ENCODE measurements at regions not wholly inside any gene's neighbourhood (a gene's known extent, or its start where the extent isn't known, plus 50 kb on each side); places are given as distances from the start of the nearest gene placed in this dataset.

- no peak overlapping the region for H3K27ac ChIP-seq
- H3K36me3 ChIP-seq (replicated peaks in 1 of 2): no peaks in the 10 kb centered on the region
- DNase-seq: no peak
- H3K4me1 ChIP-seq (replicated peaks in 1 of 2): no peaks in the 10 kb centered on the region
- no peaks in the 10 kb centered on the region for H3K27me3 ChIP-seq
- intact Hi-C loops (cut with DNase I): no loop called here
- no peak overlapping the region for H3K4me3 ChIP-seq
- TF ChIP-seq CTCF (IDR thresholded peaks at IDR 0.05) (no peak), POLR2A (IDR thresholded peaks at IDR 0.05) (no peak)
- no peaks in the 10 kb centered on the region for H3K9me3 ChIP-seq (replicated peaks in 1 of 3)
- 86 to 96% (median 92%) methylated on average over 2 of the region's 2 CpGs for WGBS, 4 donors
Observed at GRCh38 chr5:164132358-164132757, 626.9 kb downstream of the MAT2B start.

- intact Hi-C loops (cut with DNase I): no loop called here
- no peaks in the 10 kb centered on the region for H3K9me3 ChIP-seq (replicated peaks in 1 of 3)
- no peak overlapping the region for H3K4me3 ChIP-seq
- H3K4me1 ChIP-seq (replicated peaks in 1 of 2): no peaks in the 10 kb centered on the region
- no peak overlapping the region for H3K27ac ChIP-seq
- no peaks in the 10 kb centered on the region for H3K36me3 ChIP-seq (replicated peaks in 1 of 2)
- no peak for TF ChIP-seq CTCF (IDR thresholded peaks at IDR 0.05)
- TF ChIP-seq POLR2A (IDR thresholded peaks at IDR 0.05): no peak
- H3K27me3 ChIP-seq: no peaks in the 10 kb centered on the region
- DNase-seq: no peak
- 85 to 97% (median 91%) methylated on average over 5 to 8 of the region's 8 CpGs for WGBS, 4 donors
Observed at GRCh38 chr5:164137095-164137494, 631.7 kb downstream of the MAT2B start.

GRCh38 chr5:164139423-164139822 lies 634.0 kb downstream of the MAT2B start:
- no peak for DNase-seq
- H3K36me3 ChIP-seq (replicated peaks in 1 of 2): no peaks in the 10 kb centered on the region
- no peak overlapping the region for H3K4me3 ChIP-seq
- H3K27me3 ChIP-seq: no peaks in the 10 kb centered on the region
- H3K9me3 ChIP-seq (replicated peaks in 1 of 3): no peaks in the 10 kb centered on the region
- intact Hi-C loops (cut with DNase I): no loop called here
- H3K27ac ChIP-seq: no peak overlapping the region
- TF ChIP-seq POLR2A (IDR thresholded peaks at IDR 0.05) (no peak), CTCF (IDR thresholded peaks at IDR 0.05) (no peak)
- H3K4me1 ChIP-seq (replicated peaks in 1 of 2): no peaks in the 10 kb centered on the region
- WGBS, 4 donors: 78 to 85% (median 84%) methylated on average over 2 of the region's 2 CpGs

- TF ChIP-seq POLR2A (IDR thresholded peaks at IDR 0.05) (no peak), CTCF (IDR thresholded peaks at IDR 0.05) (no peak)
- no peaks in the 10 kb centered on the region for H3K36me3 ChIP-seq (replicated peaks in 1 of 2)
- H3K9me3 ChIP-seq (replicated peaks in 1 of 3): peaks cover 0 to 5% (median 0%) of the 10 kb centered on the region in 3 donors
- H3K4me3 ChIP-seq: no peak overlapping the region
- H3K27me3 ChIP-seq: no peaks in the 10 kb centered on the region
- intact Hi-C loops (cut with DNase I): no loop called here
- no peak overlapping the region for H3K27ac ChIP-seq
- no peaks in the 10 kb centered on the region for H3K4me1 ChIP-seq (replicated peaks in 1 of 2)
- WGBS, 4 donors: 66 to 81% (median 68%) methylated on average over 1 of the region's 1 CpG
- no peak for DNase-seq
Observed at GRCh38 chr5:164145458-164145857, 640.0 kb downstream of the MAT2B start.
